Loucy (cell line): ENCODE measurements at regions not wholly inside any gene's neighbourhood (a gene's known extent, or its start where the extent isn't known, plus 50 kb on each side); places are given as distances from the start of the nearest gene placed in this dataset.

Experiments
- EZH2phosphoT487 ChIP-seq: fragments of 200-600 bp; IDR thresholded peaks from 2 replicates; pipeline ENCODE4 v1.6.1; 2018; ENCODE audit warnings: antibody characterized with exemption, mild to moderate bottlenecking, moderate library complexity, borderline replicate concordance
- TF ChIP-seq, protein P1 (sequence below): fragments of 200-600 bp; sonication (generic); conservative IDR thresholded peaks from 2 replicates; pipeline ENCODE4 v1.5.1; 2014; ENCODE audit warnings: mild to moderate bottlenecking, antibody characterized with exemption, low read length

DNA sequence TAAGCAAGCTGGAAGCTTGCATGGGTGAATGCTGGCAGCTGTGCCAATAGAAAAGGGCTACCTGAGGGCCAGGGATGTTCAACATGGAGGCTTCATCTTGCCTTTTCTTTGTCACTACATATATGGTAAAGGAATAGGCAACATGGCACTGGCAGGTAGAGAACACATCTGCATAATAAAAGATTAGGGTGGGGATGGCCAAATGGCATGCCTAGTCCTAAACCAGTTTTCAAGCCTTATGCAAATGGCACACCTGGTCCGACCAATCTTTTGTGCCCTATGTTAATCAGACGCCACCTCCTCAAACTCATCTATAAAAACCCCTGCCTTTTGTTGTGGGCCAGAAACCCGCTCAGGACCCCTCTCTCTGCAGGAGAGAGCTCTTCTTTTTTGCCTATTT lies 216.8 kb upstream of the PROK2 start:
- TF ChIP-seq, protein P1, sequence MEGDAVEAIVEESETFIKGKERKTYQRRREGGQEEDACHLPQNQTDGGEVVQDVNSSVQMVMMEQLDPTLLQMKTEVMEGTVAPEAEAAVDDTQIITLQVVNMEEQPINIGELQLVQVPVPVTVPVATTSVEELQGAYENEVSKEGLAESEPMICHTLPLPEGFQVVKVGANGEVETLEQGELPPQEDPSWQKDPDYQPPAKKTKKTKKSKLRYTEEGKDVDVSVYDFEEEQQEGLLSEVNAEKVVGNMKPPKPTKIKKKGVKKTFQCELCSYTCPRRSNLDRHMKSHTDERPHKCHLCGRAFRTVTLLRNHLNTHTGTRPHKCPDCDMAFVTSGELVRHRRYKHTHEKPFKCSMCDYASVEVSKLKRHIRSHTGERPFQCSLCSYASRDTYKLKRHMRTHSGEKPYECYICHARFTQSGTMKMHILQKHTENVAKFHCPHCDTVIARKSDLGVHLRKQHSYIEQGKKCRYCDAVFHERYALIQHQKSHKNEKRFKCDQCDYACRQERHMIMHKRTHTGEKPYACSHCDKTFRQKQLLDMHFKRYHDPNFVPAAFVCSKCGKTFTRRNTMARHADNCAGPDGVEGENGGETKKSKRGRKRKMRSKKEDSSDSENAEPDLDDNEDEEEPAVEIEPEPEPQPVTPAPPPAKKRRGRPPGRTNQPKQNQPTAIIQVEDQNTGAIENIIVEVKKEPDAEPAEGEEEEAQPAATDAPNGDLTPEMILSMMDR, result no peak
- TF ChIP-seq EZH2phosphoT487, result no peak
